Posterior cingulate gyrus (tissue), 11 donors: ENCODE measurements at regions not wholly inside any gene's neighbourhood (a gene's known extent, or its start where the extent isn't known, plus 50 kb on each side); places are given as distances from the start of the nearest gene placed in this dataset.

Source experiments
- DNase-seq, 10 donors: peaks; one replicate each; pipeline versions ENCODE4 v3.0.0 to v3.0.0-alpha.2; 2020 to 2021; ENCODE audit warnings: mixed read lengths in 3 of 10
- intact Hi-C: fragments of 100-400 bp; cut with DNase I; formaldehyde crosslinking; loops from one replicate; pipeline ENCODE4 v1.15.1; 2023

GRCh38 chr18:69109686-69110085 lies 291.0 kb upstream of the DOK6 start:
- intact Hi-C loops = no loop called here
- DNase-seq = no peak

GRCh38 chr18:69120833-69121232 lies 279.9 kb upstream of the DOK6 start:
- intact Hi-C loops = no loop called here
- DNase-seq = no peak

- no peak for DNase-seq
Measured at GRCh38 chr18:69123421-69123820, 277.3 kb upstream of the DOK6 start.

GRCh38 chr18:69127873-69128500 lies 272.7 kb upstream of the DOK6 start:
- no peak for DNase-seq
- intact Hi-C loops = no loop called here

More at GRCh38 chr18:69123421-69123820, 277.3 kb upstream of the DOK6 start:
- intact Hi-C loops = no loop called here

GRCh38 chr18:69128566-69128965 lies 272.1 kb upstream of the DOK6 start:
- intact Hi-C loops = no loop called here
- DNase-seq = no peak

- DNase-seq = no peak
- intact Hi-C loops = no loop called here
Measured at GRCh38 chr18:69128978-69129377, 271.7 kb upstream of the DOK6 start.

GRCh38 chr18:69138088-69138487 lies 262.6 kb upstream of the DOK6 start:
- intact Hi-C loops = no loop called here
- DNase-seq = no peak

- intact Hi-C loops = no loop called here
- DNase-seq = no peak
Measured at GRCh38 chr18:69143084-69143483, 257.6 kb upstream of the DOK6 start.

GRCh38 chr18:69152436-69152835 lies 248.3 kb upstream of the DOK6 start:
- DNase-seq = no peak
- intact Hi-C loops = no loop called here

- intact Hi-C loops = no loop called here
Measured at GRCh38 chr18:69157906-69158305, 242.8 kb upstream of the DOK6 start.

GRCh38 chr18:69158944-69159343 lies 241.7 kb upstream of the DOK6 start:
- DNase-seq = no peak
- intact Hi-C loops = no loop called here

More at GRCh38 chr18:69157906-69158305, 242.8 kb upstream of the DOK6 start:
- DNase-seq = no peak

GRCh38 chr18:69161383-69162028 lies 239.2 kb upstream of the DOK6 start:
- DNase-seq = peak in 2 of 10 donors; percentile 3 to 48
- intact Hi-C loops = no loop called here

- DNase-seq = no peak
- intact Hi-C loops = no loop called here
Measured at GRCh38 chr18:69162649-69163048, 238.0 kb upstream of the DOK6 start.

GRCh38 chr18:69172046-69172445 lies 228.6 kb upstream of the DOK6 start:
- DNase-seq = no peak
- intact Hi-C loops = no loop called here

- intact Hi-C loops = no loop called here
- DNase-seq = no peak
Measured at GRCh38 chr18:69175681-69176080, 225.0 kb upstream of the DOK6 start.

GRCh38 chr18:69176741-69177140 lies 223.9 kb upstream of the DOK6 start:
- DNase-seq = no peak
- intact Hi-C loops = no loop called here

- intact Hi-C loops = no loop called here
- DNase-seq = no peak
Measured at GRCh38 chr18:69177702-69178101, 223.0 kb upstream of the DOK6 start.

- intact Hi-C loops = no loop called here
- DNase-seq = no peak
Measured at GRCh38 chr18:69186162-69186561, 214.5 kb upstream of the DOK6 start.

- DNase-seq = no peak
- intact Hi-C loops = no loop called here
Measured at GRCh38 chr18:69196336-69196735, 204.4 kb upstream of the DOK6 start.

- no peak for DNase-seq
- intact Hi-C loops = no loop called here
Measured at GRCh38 chr18:69205925-69206324, 194.8 kb upstream of the DOK6 start.

- intact Hi-C loops = no loop called here
- DNase-seq = no peak
Measured at GRCh38 chr18:69208545-69208944, 192.1 kb upstream of the DOK6 start.

- no peak for DNase-seq
- intact Hi-C loops = no loop called here
Measured at GRCh38 chr18:69209761-69210160, 190.9 kb upstream of the DOK6 start.

GRCh38 chr18:69213842-69214241 lies 186.8 kb upstream of the DOK6 start:
- intact Hi-C loops = no loop called here
- DNase-seq = no peak
